ENCODE measurements at regions not wholly inside any gene's neighbourhood (a gene's known extent, or its start where the extent isn't known, plus 50 kb on each side); places are given as distances from the start of the nearest gene placed in this dataset.

DNA sequence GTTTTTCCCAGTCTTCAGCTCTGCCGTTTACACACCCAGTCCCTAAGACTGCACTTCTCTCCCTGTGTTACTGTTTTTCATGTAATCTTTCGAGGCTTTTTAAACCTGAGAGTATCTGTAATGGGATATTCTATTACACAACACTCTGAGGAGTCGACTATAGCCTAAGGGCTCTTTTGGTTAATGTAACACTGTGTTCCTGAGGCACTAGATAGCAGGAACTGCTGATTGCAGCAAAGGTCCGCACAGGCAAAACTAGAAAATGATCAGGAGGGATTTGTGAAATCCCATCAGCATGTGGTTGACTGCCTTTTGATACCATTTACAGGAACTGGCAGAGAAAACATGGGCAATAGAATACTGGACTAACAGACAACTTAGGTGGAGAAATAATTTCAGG, 512.3 kb upstream of the RAG2 start:
- Histone ChIP-seq H3K9me2 (ENCODE audit: insufficient read depth, low read length) (no peaks in the 10 kb centered on the region), H3K4me3 (ENCODE audit: low read depth, low read length, poor library complexity, severe bottlenecking) (no peak overlapping the region), H2AFZ (ENCODE audit: low read length) (no peak overlapping the region), H3K36me3 (ENCODE audit: insufficient read depth, low read length) (no peaks in the 10 kb centered on the region), H3K4me1 (ENCODE audit: insufficient read depth, low read length, poor library complexity, severe bottlenecking) (no peaks in the 10 kb centered on the region), H3K27ac (ENCODE audit: low read depth, low read length, poor library complexity, severe bottlenecking) (no peak overlapping the region), H3K79me2 (ENCODE audit: insufficient read depth, low read depth, low read length) (no peaks in the 10 kb centered on the region), H3K4me2 (ENCODE audit: low read length) (no peak overlapping the region), H3K9me3 (ENCODE audit: low read length) (no peaks in the 10 kb centered on the region), H4K20me1 (ENCODE audit: insufficient read depth, low read length) (no peaks in the 10 kb centered on the region)
- no TSS peak for BruUV-seq (replicated peaks)
- ChIA-PET CTCF (ENCODE audit: unreplicated experiment) (no interaction called here), POLR2A (interaction anchor here (1.3 kb wide), 1 partner anchor 18 kb away, joined by 4 read pairs; no protein-coding TSS in a partner anchor)
- DNase-seq (ENCODE audit: low spot score) = no peak
- TF ChIP-seq EZH2phosphoT487 (IDR thresholded peaks at IDR 0.05; ENCODE audit: borderline replicate concordance, low read depth, low read length) = no peak
- TF ChIP-seq, protein P1, sequence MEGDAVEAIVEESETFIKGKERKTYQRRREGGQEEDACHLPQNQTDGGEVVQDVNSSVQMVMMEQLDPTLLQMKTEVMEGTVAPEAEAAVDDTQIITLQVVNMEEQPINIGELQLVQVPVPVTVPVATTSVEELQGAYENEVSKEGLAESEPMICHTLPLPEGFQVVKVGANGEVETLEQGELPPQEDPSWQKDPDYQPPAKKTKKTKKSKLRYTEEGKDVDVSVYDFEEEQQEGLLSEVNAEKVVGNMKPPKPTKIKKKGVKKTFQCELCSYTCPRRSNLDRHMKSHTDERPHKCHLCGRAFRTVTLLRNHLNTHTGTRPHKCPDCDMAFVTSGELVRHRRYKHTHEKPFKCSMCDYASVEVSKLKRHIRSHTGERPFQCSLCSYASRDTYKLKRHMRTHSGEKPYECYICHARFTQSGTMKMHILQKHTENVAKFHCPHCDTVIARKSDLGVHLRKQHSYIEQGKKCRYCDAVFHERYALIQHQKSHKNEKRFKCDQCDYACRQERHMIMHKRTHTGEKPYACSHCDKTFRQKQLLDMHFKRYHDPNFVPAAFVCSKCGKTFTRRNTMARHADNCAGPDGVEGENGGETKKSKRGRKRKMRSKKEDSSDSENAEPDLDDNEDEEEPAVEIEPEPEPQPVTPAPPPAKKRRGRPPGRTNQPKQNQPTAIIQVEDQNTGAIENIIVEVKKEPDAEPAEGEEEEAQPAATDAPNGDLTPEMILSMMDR (conservative IDR thresholded peaks at IDR 0.05; ENCODE audit: low read length) = no peak
- intact Hi-C loops (cut with micrococcal nuclease; ENCODE audit: unreplicated experiment) = no loop called here

DNA sequence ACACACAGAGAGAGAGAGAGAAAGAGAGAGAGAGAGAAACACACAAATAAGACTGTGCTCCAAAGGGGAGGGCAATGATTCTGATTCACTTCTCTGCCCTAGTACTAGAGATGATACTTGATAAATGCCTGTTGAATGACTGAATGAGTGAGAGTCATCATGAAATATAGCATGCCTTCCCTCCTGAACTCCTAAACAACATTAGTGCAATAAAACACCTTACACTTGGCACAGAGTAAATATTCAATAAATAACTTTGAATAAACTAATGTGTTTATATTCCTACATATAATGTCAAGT, 511.2 kb upstream of the RAG2 start:
- BruUV-seq (replicated peaks) = no TSS peak
- intact Hi-C loops (cut with micrococcal nuclease; ENCODE audit: unreplicated experiment) = no loop called here

DNA sequence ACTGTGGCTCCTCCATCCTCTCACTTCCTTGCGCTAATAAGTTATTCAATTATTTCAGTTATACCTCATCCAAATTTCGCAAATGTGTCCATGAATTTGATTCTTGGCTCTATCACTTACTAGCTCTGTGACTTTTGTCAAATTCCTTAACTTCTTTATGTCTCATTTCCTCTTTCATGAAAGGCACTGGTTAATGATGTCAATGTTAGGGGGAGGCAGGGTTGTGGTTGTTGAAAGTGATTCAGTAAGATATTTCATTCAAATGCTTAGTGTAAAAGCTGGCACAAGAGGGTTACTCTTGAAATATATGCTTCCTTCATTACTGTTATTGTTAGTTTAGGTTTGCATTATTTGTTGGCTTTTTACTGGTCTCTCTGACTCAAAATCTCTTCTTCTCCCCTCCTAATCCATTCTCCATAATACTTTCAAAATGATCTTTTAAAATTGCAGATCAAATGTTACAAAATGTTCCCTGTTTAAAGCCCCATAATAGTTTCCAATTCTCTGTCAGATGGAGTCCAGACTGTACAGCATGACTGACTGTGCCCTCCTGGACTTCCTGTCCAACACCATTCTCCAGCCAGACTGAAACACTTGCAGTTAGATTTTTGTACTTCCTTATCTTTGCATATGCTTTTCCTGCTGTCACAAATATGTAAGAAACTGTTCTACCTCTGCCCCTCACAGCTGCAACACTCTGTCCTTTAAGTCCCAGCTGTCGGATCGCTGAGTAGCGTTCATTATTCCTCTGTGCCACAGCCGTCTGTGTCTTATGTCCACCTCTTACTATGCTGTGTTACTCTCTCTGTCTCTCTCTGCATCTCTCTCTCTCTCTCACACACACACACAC, 510.6 kb upstream of the RAG2 start:
- intact Hi-C loops (cut with micrococcal nuclease; ENCODE audit: unreplicated experiment) = no loop called here
- Histone ChIP-seq H3K27ac (ENCODE audit: low read depth, low read length, poor library complexity, severe bottlenecking) (no peak overlapping the region), H3K9me3 (ENCODE audit: low read length) (no peaks in the 10 kb centered on the region), H3K36me3 (ENCODE audit: insufficient read depth, low read length) (no peaks in the 10 kb centered on the region), H3K4me2 (ENCODE audit: low read length) (no peak overlapping the region), H3K79me2 (ENCODE audit: insufficient read depth, low read depth, low read length) (no peaks in the 10 kb centered on the region), H2AFZ (ENCODE audit: low read length) (no peak overlapping the region), H4K20me1 (ENCODE audit: insufficient read depth, low read length) (no peaks in the 10 kb centered on the region), H3K4me1 (ENCODE audit: insufficient read depth, low read length, poor library complexity, severe bottlenecking) (no peaks in the 10 kb centered on the region), H3K4me3 (ENCODE audit: low read depth, low read length, poor library complexity, severe bottlenecking) (no peak overlapping the region), H3K9me2 (ENCODE audit: insufficient read depth, low read length) (no peaks in the 10 kb centered on the region)
- DNase-seq (ENCODE audit: low spot score) = no peak
- no peak for TF ChIP-seq EZH2phosphoT487 (IDR thresholded peaks at IDR 0.05; ENCODE audit: borderline replicate concordance, low read depth, low read length)
- TF ChIP-seq, protein P1 (conservative IDR thresholded peaks at IDR 0.05; ENCODE audit: low read length) = no peak
- POLR2A ChIA-PET = interaction anchor here (1.1 kb wide), 1 partner anchor 8 kb away, joined by 3 read pairs; no protein-coding TSS in a partner anchor
- BruUV-seq (replicated peaks) = no TSS peak
- CTCF ChIA-PET (ENCODE audit: unreplicated experiment) = no interaction called here

More for the DNA sequence above, 511.2 kb upstream of the RAG2 start:
- TF ChIP-seq EZH2phosphoT487 (IDR thresholded peaks at IDR 0.05; ENCODE audit: borderline replicate concordance, low read depth, low read length) = no peak
- TF ChIP-seq, protein P1 (conservative IDR thresholded peaks at IDR 0.05; ENCODE audit: low read length) = no peak
- Histone ChIP-seq H3K27ac (ENCODE audit: low read depth, low read length, poor library complexity, severe bottlenecking) (no peak overlapping the region), H3K9me3 (ENCODE audit: low read length) (no peaks in the 10 kb centered on the region), H3K4me2 (ENCODE audit: low read length) (no peak overlapping the region), H3K9me2 (ENCODE audit: insufficient read depth, low read length) (no peaks in the 10 kb centered on the region), H3K4me1 (ENCODE audit: insufficient read depth, low read length, poor library complexity, severe bottlenecking) (no peaks in the 10 kb centered on the region), H3K79me2 (ENCODE audit: insufficient read depth, low read depth, low read length) (no peaks in the 10 kb centered on the region), H4K20me1 (ENCODE audit: insufficient read depth, low read length) (no peaks in the 10 kb centered on the region), H3K36me3 (ENCODE audit: insufficient read depth, low read length) (no peaks in the 10 kb centered on the region), H2AFZ (ENCODE audit: low read length) (no peak overlapping the region), H3K4me3 (ENCODE audit: low read depth, low read length, poor library complexity, severe bottlenecking) (no peak overlapping the region)
- ChIA-PET CTCF (ENCODE audit: unreplicated experiment) (no interaction called here), POLR2A (no interaction called here)
- DNase-seq (ENCODE audit: low spot score) = no peak

Data from OCI-LY7 (cell line).